ENCODE measurements at regions not wholly inside any gene's neighbourhood (a gene's known extent, or its start where the extent isn't known, plus 50 kb on each side); places are given as distances from the start of the nearest gene placed in this dataset.

- no peak for DNase-seq
Observed at GRCh38 chr16:5615868-5616642, 518.5 kb upstream of the EEF2KMT start.

- DNase-seq, result no peak
Observed at GRCh38 chr16:5607169-5607568, 509.6 kb upstream of the EEF2KMT start.

- DNase-seq, result no peak
Observed at GRCh38 chr16:5605404-5605803, 507.8 kb upstream of the EEF2KMT start.

- DNase-seq, result no peak
Observed at GRCh38 chr16:5604770-5605169, 507.2 kb upstream of the EEF2KMT start.

- no peak for DNase-seq
Observed at GRCh38 chr16:5603836-5604235, 506.2 kb upstream of the EEF2KMT start.

GRCh38 chr16:5601957-5602356 is 504.4 kb upstream of the EEF2KMT start:
- no peak for DNase-seq

- no peak for DNase-seq
Observed at GRCh38 chr16:5598793-5599192, 501.2 kb upstream of the EEF2KMT start.

- no peak for DNase-seq
Observed at GRCh38 chr16:5595849-5596248, 498.3 kb upstream of the EEF2KMT start.

- no peak for DNase-seq
Observed at GRCh38 chr16:5590416-5590815, 492.8 kb upstream of the EEF2KMT start.

- no peak for DNase-seq
Observed at GRCh38 chr16:5589812-5590373, 492.3 kb upstream of the EEF2KMT start.

GRCh38 chr16:5584109-5584508 is 486.5 kb upstream of the EEF2KMT start:
- DNase-seq, result no peak

GRCh38 chr16:5582529-5582928 is 484.9 kb upstream of the EEF2KMT start:
- DNase-seq, result no peak

GRCh38 chr16:5581908-5582307 is 484.3 kb upstream of the EEF2KMT start:
- no peak for DNase-seq

GRCh38 chr16:5581428-5581827 is 483.8 kb upstream of the EEF2KMT start:
- DNase-seq, result no peak

GRCh38 chr16:5580772-5581171 is 483.2 kb upstream of the EEF2KMT start:
- no peak for DNase-seq

- DNase-seq, result no peak
Observed at GRCh38 chr16:5580296-5580695, 482.7 kb upstream of the EEF2KMT start.

GRCh38 chr16:5578980-5579379 is 481.4 kb upstream of the EEF2KMT start:
- no peak for DNase-seq

- no peak for DNase-seq
Observed at GRCh38 chr16:5577463-5577862, 479.9 kb upstream of the EEF2KMT start.

GRCh38 chr16:5575646-5576245 is 478.2 kb upstream of the EEF2KMT start:
- DNase-seq, result no peak

GRCh38 chr16:5575121-5575520 is 477.5 kb upstream of the EEF2KMT start:
- no peak for DNase-seq

- DNase-seq, result no peak
Observed at GRCh38 chr16:5572056-5572455, 474.5 kb upstream of the EEF2KMT start.

- no peak for DNase-seq
Observed at GRCh38 chr16:5571446-5571845, 473.9 kb upstream of the EEF2KMT start.

GRCh38 chr16:5561800-5562199 is 464.2 kb upstream of the EEF2KMT start:
- no peak for DNase-seq

GRCh38 chr16:5560084-5560483 is 462.5 kb upstream of the EEF2KMT start:
- no peak for DNase-seq

- DNase-seq, result no peak
Observed at GRCh38 chr16:5557966-5558365, 460.4 kb upstream of the EEF2KMT start.

Measured in NCI-H526 treated with DMSO at 0.1 percent for 48 hours (cell line).